OCI-LY7 (cell line): ENCODE measurements at regions not wholly inside any gene's neighbourhood (a gene's known extent, or its start where the extent isn't known, plus 50 kb on each side); places are given as distances from the start of the nearest gene placed in this dataset.

Source experiments
- BruUV-seq: library from RNA; stranded (reverse); fragments of 400-500 nt; replicated peaks from 2 replicates; lab custom pipeline; 2021; lab: Mats Ljungman, UMichigan
- CTCF ChIA-PET: fragments of 300-600 bp; sonication (Branson Sonifier 250); formaldehyde crosslinking; loops from one replicate; lab custom pipeline; 2022; ENCODE audit warnings: antibody characterized with exemption; ENCODE audit not compliant: unreplicated experiment; lab: Charles Lee
- POLR2A ChIA-PET: fragments of 300-600 bp; sonication (Branson Sonifier 250); formaldehyde crosslinking; loops from one replicate; lab custom pipeline; 2022; ENCODE audit warnings: antibody characterized with exemption; lab: Charles Lee
- DNase-seq: peaks from one replicate; pipeline ENCODE4 v3.0.0-alpha.2; 2015; ENCODE audit warnings: low spot score
- H2AFZ ChIP-seq: fragments of 200-600 bp; sonication (generic), shearing (Covaris generic); 2 replicates; pipeline ENCODE4 v1.6.1; 2014; ENCODE audit warnings: mild to moderate bottlenecking, antibody characterized with exemption, low read length, moderate library complexity
- H3K27ac ChIP-seq: fragments of 200-600 bp; sonication (generic); 2 replicates; pipeline ENCODE4 v1.5.1; 2014; ENCODE audit warnings: mixed run types, low read depth, mild to moderate bottlenecking, moderate library complexity, low read length, inconsistent platforms; ENCODE audit not compliant: poor library complexity, severe bottlenecking
- H3K36me3 ChIP-seq: fragments of 200-600 bp; sonication (generic); 2 replicates; pipeline ENCODE4 v1.6.1; 2014; ENCODE audit warnings: mild to moderate bottlenecking, antibody characterized with exemption, low read length, moderate library complexity, mixed read lengths; ENCODE audit not compliant: insufficient read depth
- H3K4me1 ChIP-seq: fragments of 200-600 bp; sonication (generic); 2 replicates; pipeline ENCODE4 v1.5.1; 2014; ENCODE audit warnings: mild to moderate bottlenecking, low read length; ENCODE audit not compliant: insufficient read depth, poor library complexity, severe bottlenecking
- H3K4me2 ChIP-seq: fragments of 200-600 bp; sonication (generic); 2 replicates; pipeline ENCODE4 v1.6.1; 2014; ENCODE audit warnings: mild to moderate bottlenecking, low read length
- H3K4me3 ChIP-seq: fragments of 200-600 bp; sonication (generic); 2 replicates; pipeline ENCODE4 v1.5.1; 2014; ENCODE audit warnings: mild to moderate bottlenecking, low read depth, low read length; ENCODE audit not compliant: poor library complexity, severe bottlenecking
- H3K79me2 ChIP-seq: fragments of 200-600 bp; sonication (generic); 2 replicates; pipeline ENCODE4 v1.6.1; 2016; ENCODE audit warnings: low read depth, mild to moderate bottlenecking, low read length, moderate library complexity, mixed read lengths; ENCODE audit not compliant: insufficient read depth
- H3K9me2 ChIP-seq: fragments of 200-600 bp; sonication (generic); 2 replicates; pipeline ENCODE4 v1.6.1; 2016; ENCODE audit warnings: mild to moderate bottlenecking, low read length, mixed read lengths; ENCODE audit not compliant: insufficient read depth
- H3K9me3 ChIP-seq: fragments of 200-600 bp; sonication (generic); 2 replicates; pipeline ENCODE4 v1.6.1; 2014; ENCODE audit warnings: mild to moderate bottlenecking, mixed run types, low read length, mixed read lengths
- H4K20me1 ChIP-seq: fragments of 200-600 bp; sonication (generic); 2 replicates; pipeline ENCODE4 v1.6.1; 2014; ENCODE audit warnings: mild to moderate bottlenecking, antibody characterized with exemption, low read length, moderate library complexity, mixed read lengths; ENCODE audit not compliant: insufficient read depth
- CTCF ChIP-seq: fragments of 200-600 bp; sonication (generic); conservative IDR thresholded peaks from 2 replicates; pipeline ENCODE4 v1.5.1; 2014; ENCODE audit warnings: mild to moderate bottlenecking, antibody characterized with exemption, low read length, moderate library complexity, mixed read lengths
- EZH2phosphoT487 ChIP-seq: fragments of 200-600 bp; sonication (generic); IDR thresholded peaks from 2 replicates; pipeline ENCODE4 v1.6.1; 2018; ENCODE audit warnings: low read depth, borderline replicate concordance, mild to moderate bottlenecking, mixed run types, antibody characterized with exemption, low read length, moderate library complexity, mixed read lengths
- intact Hi-C: fragments of 100-400 bp; cut with micrococcal nuclease; formaldehyde crosslinking; loops from one replicate; pipeline ENCODE4 v1.10.0; 2022; ENCODE audit not compliant: unreplicated experiment

- H3K4me1 ChIP-seq, result no peaks in the 10 kb centered on the region
- no peak overlapping the region for H2AFZ ChIP-seq
- H3K4me3 ChIP-seq, result no peak overlapping the region
- POLR2A ChIA-PET, result no interaction called here
- no TSS peak for BruUV-seq
- H3K79me2 ChIP-seq, result no peaks in the 10 kb centered on the region
- no peaks in the 10 kb centered on the region for H3K9me3 ChIP-seq
- intact Hi-C loops, result no loop called here
- H4K20me1 ChIP-seq, result no peaks in the 10 kb centered on the region
- no peak for TF ChIP-seq CTCF
- TF ChIP-seq EZH2phosphoT487, result no peak
- H3K27ac ChIP-seq, result no peak overlapping the region
- no peaks in the 10 kb centered on the region for H3K9me2 ChIP-seq
- CTCF ChIA-PET, result no interaction called here
- no peak for DNase-seq
- no peaks in the 10 kb centered on the region for H3K36me3 ChIP-seq
- no peak overlapping the region for H3K4me2 ChIP-seq
Measured at GRCh38 chr5:142479854-142480519, 155.2 kb upstream of the SPRY4 start.

DNA sequence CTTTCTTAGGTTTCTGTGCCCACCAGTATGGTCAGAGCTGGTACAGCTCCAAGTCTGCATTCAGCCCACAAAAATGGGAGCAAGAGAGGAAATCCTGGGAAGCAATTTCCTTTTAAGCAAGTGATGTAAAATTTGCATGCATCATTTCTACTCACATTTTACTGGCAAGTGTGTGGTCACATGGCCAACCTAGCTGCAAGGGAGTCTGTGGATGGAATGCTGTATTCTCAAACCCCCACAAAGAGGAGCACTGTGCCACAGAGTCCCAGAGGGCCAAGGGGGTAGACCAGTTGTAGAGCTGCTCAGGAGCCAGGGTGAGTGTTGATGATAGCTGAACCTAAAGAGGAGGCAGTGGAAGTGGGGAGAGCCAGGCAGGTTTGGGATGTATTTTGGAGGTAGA lies 154.3 kb upstream of the SPRY4 start:
- Histone ChIP-seq H3K4me3 (no peak overlapping the region), H2AFZ (no peak overlapping the region), H3K9me2 (no peaks in the 10 kb centered on the region), H3K27ac (no peak overlapping the region), H4K20me1 (no peaks in the 10 kb centered on the region), H3K9me3 (no peaks in the 10 kb centered on the region), H3K79me2 (no peaks in the 10 kb centered on the region), H3K36me3 (no peaks in the 10 kb centered on the region), H3K4me2 (no peak overlapping the region), H3K4me1 (no peaks in the 10 kb centered on the region)
- TF ChIP-seq CTCF, result no peak
- no peak for TF ChIP-seq EZH2phosphoT487
- intact Hi-C loops, result no loop called here
- ChIA-PET POLR2A (no interaction called here), CTCF (no interaction called here)
- no peak for DNase-seq
- no TSS peak for BruUV-seq

DNA sequence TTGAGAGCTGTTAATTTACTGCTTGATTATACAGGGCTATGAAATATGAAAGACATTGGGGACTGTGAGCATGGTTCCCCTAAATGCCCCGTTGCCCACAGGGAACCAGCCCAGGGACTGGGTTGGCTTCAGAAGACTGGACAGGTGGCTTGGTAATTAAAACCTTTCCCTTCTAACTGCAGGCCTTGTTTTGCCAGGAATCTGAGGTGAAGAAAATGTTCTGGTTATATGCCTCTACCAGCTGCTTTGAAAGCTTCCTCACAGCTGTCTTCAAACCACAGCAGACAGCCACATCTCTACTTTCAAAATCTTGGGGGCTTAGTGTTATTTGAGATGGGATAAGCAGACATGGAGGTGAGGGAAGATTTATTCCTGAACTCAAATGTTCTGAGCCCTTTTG lies 153.3 kb upstream of the SPRY4 start:
- Histone ChIP-seq H3K9me3 (no peaks in the 10 kb centered on the region), H3K4me3 (no peak overlapping the region), H2AFZ (no peak overlapping the region), H3K27ac (no peak overlapping the region), H4K20me1 (no peaks in the 10 kb centered on the region), H3K36me3 (no peaks in the 10 kb centered on the region), H3K9me2 (no peaks in the 10 kb centered on the region), H3K4me1 (no peaks in the 10 kb centered on the region), H3K4me2 (no peak overlapping the region), H3K79me2 (no peaks in the 10 kb centered on the region)
- intact Hi-C loops, result no loop called here
- TF ChIP-seq EZH2phosphoT487 (no peak), CTCF (no peak)
- ChIA-PET POLR2A (no interaction called here), CTCF (no interaction called here)
- no TSS peak for BruUV-seq
- no peak for DNase-seq
